Stimulated activated naive CD8-positive, alpha-beta T cell treated with anti-CD3 and anti-CD28 coated beads, Interleukin-15, amount 100 ng/mL, for 72 hours (primary cell): ENCODE measurements at regions not wholly inside any gene's neighbourhood (a gene's known extent, or its start where the extent isn't known, plus 50 kb on each side); places are given as distances from the start of the nearest gene placed in this dataset.
"Not testable (repeated sequence)": the region's sequence is repeated elsewhere in the genome, so short reads cannot be mapped to it uniquely, and the experiment has no call there.

ENCODE experiments used
- ATAC-seq: fragments of 150-1000 bp; cut with Tn5 transposase; 2 replicates; pipeline ENCODE4 v1.10.0; 2021; ENCODE audit warnings: mild to moderate bottlenecking, moderate library complexity
- DNase-seq, 2 donors: peaks; one replicate each; pipeline ENCODE4 v3.0.0; 2021 to 2022
- H3K27ac Mint-ChIP-seq, 2 donors: one replicate each; pipeline ENCODE4 v1.8.0; 2022; ENCODE audit warnings: mild to moderate bottlenecking in 2 of 2, mixed read lengths in 2 of 2, moderate library complexity in 2 of 2
- H3K27me3 Mint-ChIP-seq: one replicate; pipeline ENCODE4 v1.8.0; 2022; ENCODE audit warnings: mixed read lengths
- H3K4me1 Mint-ChIP-seq: one replicate; pipeline ENCODE4 v1.8.0; 2022; ENCODE audit warnings: mild to moderate bottlenecking, mixed read lengths
- H3K4me3 Mint-ChIP-seq, 2 donors: one replicate each; pipeline ENCODE4 v1.8.0; 2022; ENCODE audit warnings: mild to moderate bottlenecking in 2 of 2, mixed read lengths in 2 of 2, moderate library complexity in 1 of 2
- H3K9me3 Mint-ChIP-seq, 2 donors: one replicate each; pipeline ENCODE4 v1.8.0; 2022; ENCODE audit warnings: mixed read lengths in 2 of 2

GRCh38 chr2:143934626-143935481 is 585.1 kb downstream of the ZEB2 start:
- H3K27ac Mint-ChIP-seq = no peak overlapping the region
- peaks cover 11% of the 10 kb centered on the region for H3K4me1 Mint-ChIP-seq
- H3K4me3 Mint-ChIP-seq = no peak overlapping the region
- DNase-seq (no peak), ATAC-seq (no peak)
- H3K9me3 Mint-ChIP-seq = no peaks in the 10 kb centered on the region
- peaks cover 65% of the 10 kb centered on the region for H3K27me3 Mint-ChIP-seq

- no peak for ATAC-seq
- no peaks in the 10 kb centered on the region for H3K9me3 Mint-ChIP-seq
- H3K4me3 Mint-ChIP-seq = no peak overlapping the region
- peaks cover 11% of the 10 kb centered on the region for H3K4me1 Mint-ChIP-seq
- H3K27me3 Mint-ChIP-seq = peaks cover 58% of the 10 kb centered on the region
- no peak for DNase-seq
- H3K27ac Mint-ChIP-seq = no peak overlapping the region
Observed at GRCh38 chr2:143933946-143934569, 585.9 kb downstream of the ZEB2 start.

DNA sequence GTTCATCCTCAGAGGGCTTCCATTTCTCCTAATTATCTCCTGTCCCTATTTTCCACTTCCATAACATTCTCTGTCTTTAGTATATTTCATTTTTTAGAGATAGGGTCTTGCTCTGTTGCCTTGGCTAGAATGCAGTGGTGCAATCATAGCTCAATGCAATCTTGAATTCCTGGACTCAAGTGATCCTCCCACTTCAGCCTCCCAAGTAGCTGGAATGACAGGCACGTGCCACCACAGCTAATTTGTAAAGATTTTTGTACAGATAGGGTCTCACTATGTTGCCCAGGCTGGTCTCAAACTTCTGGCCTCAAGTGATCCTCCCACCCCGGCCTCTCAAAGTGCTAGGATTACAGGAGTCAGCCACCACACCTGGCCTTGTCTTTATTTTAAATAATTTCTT is 589.0 kb downstream of the ZEB2 start:
- no peak overlapping the region for H3K27ac Mint-ChIP-seq
- no peaks in the 10 kb centered on the region for H3K9me3 Mint-ChIP-seq
- no peak for ATAC-seq
- H3K4me3 Mint-ChIP-seq = no peak overlapping the region
- DNase-seq = no peak
- peaks cover 58% of the 10 kb centered on the region for H3K27me3 Mint-ChIP-seq
- no peaks in the 10 kb centered on the region for H3K4me1 Mint-ChIP-seq

DNA sequence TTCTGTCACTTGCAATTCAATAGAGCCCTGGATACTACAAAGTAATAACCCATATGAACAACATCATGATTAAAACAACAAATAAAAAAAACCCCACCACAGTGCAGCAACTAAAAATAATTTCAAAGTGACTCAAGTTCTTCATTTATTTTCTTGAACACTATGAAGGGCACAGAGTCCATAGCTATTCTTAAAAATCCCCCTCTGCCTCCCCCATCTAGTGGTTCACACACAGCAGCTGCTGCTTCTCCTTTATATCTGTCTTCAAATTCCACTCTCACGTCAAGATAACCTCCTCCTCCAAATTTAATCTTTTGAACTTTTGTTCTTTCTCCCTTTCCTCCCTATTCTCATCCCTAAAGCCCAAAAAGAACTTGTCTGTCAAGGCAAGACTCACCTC is 591.3 kb downstream of the ZEB2 start:
- Mint-ChIP-seq H3K4me1 (no peaks in the 10 kb centered on the region), H3K27me3 (peaks cover 48% of the 10 kb centered on the region), H3K4me3 (no peak overlapping the region), H3K27ac (no peak overlapping the region), H3K9me3 (peaks cover 0 to 7% of the 10 kb centered on the region in 2 donors)
- no peak for ATAC-seq
- DNase-seq = no peak

DNA sequence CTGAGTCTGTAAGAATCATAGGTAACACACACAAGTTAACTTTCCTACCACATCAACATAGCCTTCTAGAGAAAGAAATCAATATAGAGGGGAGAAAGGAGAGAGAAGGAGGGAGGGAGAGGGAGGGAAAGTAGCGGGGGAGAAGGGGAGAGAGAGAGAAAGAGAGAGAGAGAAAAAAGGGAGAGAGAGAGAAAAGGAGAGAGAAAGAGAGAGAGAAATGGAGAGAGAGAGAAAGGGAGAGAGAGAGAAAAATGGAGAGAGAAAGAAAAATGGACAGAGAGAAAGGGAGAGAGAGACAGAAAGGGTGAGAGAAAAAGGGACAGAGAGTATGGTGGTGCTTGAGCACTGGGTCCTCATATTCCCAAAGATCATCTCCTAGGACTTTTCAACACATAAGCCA is 591.7 kb downstream of the ZEB2 start:
- peaks cover 0 to 7% of the 10 kb centered on the region in 2 donors for H3K9me3 Mint-ChIP-seq
- ATAC-seq (no peak), DNase-seq (no peak)
- no peak overlapping the region for H3K27ac Mint-ChIP-seq
- H3K4me1 Mint-ChIP-seq = no peaks in the 10 kb centered on the region
- H3K4me3 Mint-ChIP-seq = no peak overlapping the region
- H3K27me3 Mint-ChIP-seq = peaks cover 44% of the 10 kb centered on the region

DNA sequence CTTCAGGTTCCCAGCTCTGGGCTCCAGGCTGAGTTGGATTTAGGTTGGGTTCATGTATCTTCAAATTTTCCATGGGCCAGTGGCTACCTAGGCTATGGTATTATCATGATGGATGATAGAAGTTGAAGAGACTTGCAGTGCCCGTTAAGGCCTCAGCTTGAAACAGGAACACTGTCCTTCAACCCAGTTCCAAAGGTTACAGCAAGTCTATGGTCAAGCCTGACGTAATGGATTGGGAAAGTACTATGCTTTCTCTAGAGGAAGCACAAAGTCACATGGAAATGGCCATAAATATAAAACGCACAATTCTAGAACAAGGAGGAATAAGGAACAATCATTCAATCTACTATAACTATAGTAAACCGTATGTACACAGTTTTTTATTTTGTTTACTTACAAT is 593.2 kb downstream of the ZEB2 start:
- Mint-ChIP-seq H3K9me3 (peaks cover 0 to 7% of the 10 kb centered on the region in 2 donors), H3K4me1 (no peaks in the 10 kb centered on the region), H3K4me3 (no peak overlapping the region), H3K27me3 (peaks cover 36% of the 10 kb centered on the region), H3K27ac (no peak overlapping the region)
- ATAC-seq = no peak
- no peak for DNase-seq

- not testable (repeated sequence) for DNase-seq, H3K4me1 Mint-ChIP-seq, H3K4me3 Mint-ChIP-seq, ATAC-seq, H3K27ac Mint-ChIP-seq
- Mint-ChIP-seq H3K27me3 (peaks cover 14% of the 10 kb centered on the region), H3K9me3 (peaks cover 18 to 31% of the 10 kb centered on the region in 2 donors)
Observed at GRCh38 chr2:143922261-143922830, 597.6 kb downstream of the ZEB2 start.

GRCh38 chr2:143918465-143918989 is 601.4 kb downstream of the ZEB2 start:
- DNase-seq = no peak
- H3K4me3 Mint-ChIP-seq = no peak overlapping the region
- H3K27ac Mint-ChIP-seq = no peak overlapping the region
- peaks cover 18 to 26% of the 10 kb centered on the region in 2 donors for H3K9me3 Mint-ChIP-seq
- no peaks in the 10 kb centered on the region for H3K27me3 Mint-ChIP-seq
- ATAC-seq = no peak
- no peaks in the 10 kb centered on the region for H3K4me1 Mint-ChIP-seq

DNA sequence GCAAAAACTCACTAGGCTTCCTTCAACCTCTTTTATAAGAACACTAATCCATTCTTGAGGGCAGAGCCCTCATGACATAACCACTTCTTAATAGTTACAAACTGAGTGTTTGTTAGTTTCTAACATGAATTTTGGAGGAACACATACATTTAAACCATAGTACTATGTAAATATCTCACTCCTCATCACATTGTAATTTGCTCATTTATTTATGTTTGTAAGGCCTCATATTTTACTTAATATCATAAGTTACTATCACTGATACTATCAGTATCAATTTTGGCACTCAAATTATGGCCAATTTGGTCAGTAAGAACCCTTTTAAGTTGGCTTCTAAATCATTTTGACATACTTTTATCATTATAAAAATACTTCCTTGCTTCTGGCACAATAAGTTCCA is 603.1 kb downstream of the ZEB2 start:
- ATAC-seq (no peak), DNase-seq (no peak)
- Mint-ChIP-seq H3K9me3 (peaks cover 18 to 26% of the 10 kb centered on the region in 2 donors), H3K27ac (no peak overlapping the region), H3K27me3 (peaks cover 11% of the 10 kb centered on the region), H3K4me1 (no peaks in the 10 kb centered on the region), H3K4me3 (no peak overlapping the region)

DNA sequence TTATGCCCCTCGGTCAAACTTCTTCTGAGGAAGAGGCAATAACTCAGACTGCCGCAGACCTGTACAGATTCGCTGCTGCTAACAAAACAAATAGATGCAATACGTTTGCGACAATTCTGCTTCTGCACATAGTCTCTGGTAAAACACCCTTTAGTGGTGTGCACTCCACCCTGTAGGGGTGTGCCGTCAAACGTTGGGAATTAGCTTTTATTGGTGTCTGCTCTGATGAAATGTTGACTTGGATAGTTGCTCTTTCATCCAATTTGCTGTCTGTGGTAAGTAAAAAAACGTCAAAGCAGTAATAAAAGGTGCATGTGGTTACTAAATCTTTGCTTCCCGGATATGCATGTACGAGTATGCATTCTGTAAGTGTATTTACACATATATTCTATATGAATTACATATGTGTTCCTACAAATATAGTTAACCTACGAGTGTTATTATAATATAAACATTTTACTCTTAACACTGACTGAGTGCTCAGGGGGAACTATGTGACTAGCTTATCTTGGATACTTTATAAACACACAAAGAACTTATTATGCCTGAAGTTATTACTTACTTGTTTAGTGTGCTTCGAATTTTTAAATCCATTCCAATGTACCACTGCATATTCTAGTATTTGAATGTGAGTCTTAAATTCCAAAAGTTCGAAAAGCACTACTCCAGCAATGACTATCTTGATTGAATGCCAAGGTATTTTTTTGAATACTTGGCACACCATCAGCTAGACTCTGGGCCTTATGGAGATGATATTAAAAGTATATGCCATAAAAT is 610.2 kb downstream of the ZEB2 start:
- Mint-ChIP-seq H3K4me1 (no peaks in the 10 kb centered on the region), H3K27me3 (peaks cover 11% of the 10 kb centered on the region), H3K27ac (no peak overlapping the region), H3K9me3 (no peaks in the 10 kb centered on the region), H3K4me3 (no peak overlapping the region)
- ATAC-seq (no peak), DNase-seq (no peak)

- no peak overlapping the region for H3K4me3 Mint-ChIP-seq
- H3K4me1 Mint-ChIP-seq = no peaks in the 10 kb centered on the region
- H3K27me3 Mint-ChIP-seq = peaks cover 11% of the 10 kb centered on the region
- ATAC-seq (no peak), DNase-seq (no peak)
- H3K27ac Mint-ChIP-seq = no peak overlapping the region
- no peaks in the 10 kb centered on the region for H3K9me3 Mint-ChIP-seq
Observed at GRCh38 chr2:143908843-143909242, 611.1 kb downstream of the ZEB2 start.

DNA sequence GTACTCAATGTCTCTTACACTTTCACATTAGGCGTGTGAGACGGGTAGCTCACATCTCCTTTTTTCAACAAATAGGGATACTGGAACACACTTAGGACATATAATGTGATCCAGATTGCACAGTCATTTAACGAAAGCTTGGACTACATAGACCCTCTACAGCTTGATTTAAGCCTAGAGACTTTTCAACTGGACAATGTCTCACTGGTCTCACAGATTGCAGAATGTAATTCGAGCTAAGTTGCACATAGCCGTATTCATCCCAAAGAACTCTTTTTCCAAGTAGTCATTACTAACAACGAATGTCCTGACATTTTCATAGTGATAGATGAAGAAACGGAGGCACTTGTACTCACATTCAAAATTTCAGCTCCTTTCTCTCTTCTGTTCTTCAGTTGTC is 612.1 kb downstream of the ZEB2 start:
- no peak for ATAC-seq

DNA sequence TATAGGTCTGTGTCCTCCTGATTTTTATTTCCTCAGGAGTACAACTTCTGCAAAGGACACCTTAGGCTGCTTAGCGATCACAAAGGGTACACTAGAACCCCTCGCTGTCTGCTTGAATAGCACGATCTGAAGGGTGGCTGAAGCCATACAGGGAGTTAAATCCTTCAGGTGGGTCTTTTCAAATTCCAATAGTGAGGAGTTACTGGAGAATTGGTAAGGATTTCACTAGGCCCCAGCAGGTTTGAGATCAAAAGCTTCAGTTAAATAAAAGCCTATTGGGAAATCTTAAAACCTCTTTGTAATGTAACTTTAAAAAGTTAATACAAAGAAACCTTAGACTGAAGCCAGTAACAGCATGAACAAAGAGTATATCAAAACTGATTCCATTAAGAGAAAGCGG is 613.1 kb downstream of the ZEB2 start:
- no peak for DNase-seq
- Mint-ChIP-seq H3K4me1 (no peaks in the 10 kb centered on the region), H3K9me3 (no peaks in the 10 kb centered on the region), H3K4me3 (no peak overlapping the region), H3K27ac (no peak overlapping the region), H3K27me3 (no peaks in the 10 kb centered on the region)
- ATAC-seq = no peak

More for the DNA sequence above, 612.1 kb downstream of the ZEB2 start:
- no peaks in the 10 kb centered on the region for H3K4me1 Mint-ChIP-seq
- peaks cover 6% of the 10 kb centered on the region for H3K27me3 Mint-ChIP-seq
- H3K27ac Mint-ChIP-seq = no peak overlapping the region
- H3K9me3 Mint-ChIP-seq = no peaks in the 10 kb centered on the region
- no peak for DNase-seq
- no peak overlapping the region for H3K4me3 Mint-ChIP-seq

- H3K9me3 Mint-ChIP-seq = no peaks in the 10 kb centered on the region
- ATAC-seq (peak; percentile 73), DNase-seq (no peak)
- no peak overlapping the region for H3K27ac Mint-ChIP-seq
- no peak overlapping the region for H3K4me3 Mint-ChIP-seq
- H3K4me1 Mint-ChIP-seq = peaks cover 10% of the 10 kb centered on the region
- H3K27me3 Mint-ChIP-seq = no peaks in the 10 kb centered on the region
Observed at GRCh38 chr2:143905587-143905986, 614.3 kb downstream of the ZEB2 start.

GRCh38 chr2:143903172-143903856 is 616.6 kb downstream of the ZEB2 start:
- no peak overlapping the region for H3K27ac Mint-ChIP-seq

More at GRCh38 chr2:143903172-143903856, 616.6 kb downstream of the ZEB2 start:
- no peak for ATAC-seq
- H3K4me3 Mint-ChIP-seq = no peak overlapping the region
- no peaks in the 10 kb centered on the region for H3K9me3 Mint-ChIP-seq
- H3K27me3 Mint-ChIP-seq = no peaks in the 10 kb centered on the region
- peaks cover 12% of the 10 kb centered on the region for H3K4me1 Mint-ChIP-seq
- no peak for DNase-seq
